ENCODE measurements at regions not wholly inside any gene's neighbourhood (a gene's known extent, or its start where the extent isn't known, plus 50 kb on each side); places are given as distances from the start of the nearest gene placed in this dataset.

GRCh38 chr2:7348761-7349160 lies 431.5 kb downstream of the RNF144A start:
- H3K4me3 ChIP-seq (ENCODE audit: low read depth in 1 of 3, low read length in 3 of 3): no peak overlapping the region
- no peak overlapping the region for H3K27ac ChIP-seq (ENCODE audit: low read depth in 1 of 2, low read length in 2 of 2)
- H3K9me3 ChIP-seq (ENCODE audit: control insufficient read depth in 4 of 4, low read length in 3 of 4): no peaks in the 10 kb centered on the region
- 74% methylated on average over 2 of the region's 2 CpGs for WGBS
- H3K36me3 ChIP-seq (ENCODE audit: control insufficient read depth in 4 of 4, insufficient read depth in 3 of 4, low read depth in 1 of 4, low read length in 3 of 4): no peaks in the 10 kb centered on the region
- H3K9ac ChIP-seq (ENCODE audit: low read depth in 1 of 2, low read length in 2 of 2): no peak overlapping the region
- no peak for DNase-seq (ENCODE audit: low spot score)
- H3K27me3 ChIP-seq (ENCODE audit: control insufficient read depth in 4 of 4, insufficient read depth in 4 of 4, low read length in 3 of 4): no peaks in the 10 kb centered on the region
- no peaks in the 10 kb centered on the region for H3K4me1 ChIP-seq (ENCODE audit: control insufficient read depth in 4 of 4, insufficient read depth in 4 of 4, low read length in 3 of 4)
- no peak for TF ChIP-seq YY1 (IDR thresholded peaks at IDR 0.05)
- TF ChIP-seq FOXA1 (IDR thresholded peaks at IDR 0.05): no peak

- Histone ChIP-seq H3K9ac (ENCODE audit: low read depth in 1 of 2, low read length in 2 of 2) (no peak overlapping the region), H3K4me3 (ENCODE audit: low read depth in 1 of 3, low read length in 3 of 3) (no peak overlapping the region), H3K4me1 (ENCODE audit: control insufficient read depth in 4 of 4, insufficient read depth in 4 of 4, low read length in 3 of 4) (no peaks in the 10 kb centered on the region), H3K27ac (ENCODE audit: low read depth in 1 of 2, low read length in 2 of 2) (no peak overlapping the region), H3K36me3 (ENCODE audit: control insufficient read depth in 4 of 4, insufficient read depth in 3 of 4, low read depth in 1 of 4, low read length in 3 of 4) (no peaks in the 10 kb centered on the region), H3K9me3 (ENCODE audit: control insufficient read depth in 4 of 4, low read length in 3 of 4) (no peaks in the 10 kb centered on the region), H3K27me3 (ENCODE audit: control insufficient read depth in 4 of 4, insufficient read depth in 4 of 4, low read length in 3 of 4) (no peaks in the 10 kb centered on the region)
- no peak for DNase-seq (ENCODE audit: low spot score)
- 90% methylated on average over 5 of the region's 5 CpGs for WGBS
- no peak for TF ChIP-seq HNF4G (IDR thresholded peaks at IDR 0.05)
Measured at GRCh38 chr2:7352191-7352590, 435.0 kb downstream of the RNF144A start.

- Histone ChIP-seq H3K27me3 (ENCODE audit: control insufficient read depth in 4 of 4, insufficient read depth in 4 of 4, low read length in 3 of 4) (no peaks in the 10 kb centered on the region), H3K27ac (ENCODE audit: low read depth in 1 of 2, low read length in 2 of 2) (no peak overlapping the region), H3K4me1 (ENCODE audit: control insufficient read depth in 4 of 4, insufficient read depth in 4 of 4, low read length in 3 of 4) (no peaks in the 10 kb centered on the region), H3K4me3 (ENCODE audit: low read depth in 1 of 3, low read length in 3 of 3) (no peak overlapping the region), H3K9ac (ENCODE audit: low read depth in 1 of 2, low read length in 2 of 2) (no peak overlapping the region), H3K9me3 (ENCODE audit: control insufficient read depth in 4 of 4, low read length in 3 of 4) (no peaks in the 10 kb centered on the region), H3K36me3 (ENCODE audit: control insufficient read depth in 4 of 4, insufficient read depth in 3 of 4, low read depth in 1 of 4, low read length in 3 of 4) (no peaks in the 10 kb centered on the region)
- 88% methylated on average over 4 of the region's 4 CpGs for WGBS
- DNase-seq (ENCODE audit: low spot score): no peak
- no peak for TF ChIP-seq EGR1 (IDR thresholded peaks at IDR 0.05; ENCODE audit: low read depth in 2 of 2)
- TF ChIP-seq HNF4G (IDR thresholded peaks at IDR 0.05): no peak
- no peak for TF ChIP-seq HNF4A (conservative IDR thresholded peaks at IDR 0.05)
- no peak for TF ChIP-seq RAD21 (IDR thresholded peaks at IDR 0.05)
Measured at GRCh38 chr2:7353571-7353970, 436.4 kb downstream of the RNF144A start.

- Histone ChIP-seq H3K27me3 (ENCODE audit: control insufficient read depth in 4 of 4, insufficient read depth in 4 of 4, low read length in 3 of 4) (peaks cover 0 to 4% (median 0%) of the 10 kb centered on the region in 4 donors), H3K9me3 (ENCODE audit: control insufficient read depth in 4 of 4, low read length in 3 of 4) (no peaks in the 10 kb centered on the region), H3K4me3 (ENCODE audit: low read depth in 1 of 3, low read length in 3 of 3) (no peak overlapping the region), H3K36me3 (ENCODE audit: control insufficient read depth in 4 of 4, insufficient read depth in 3 of 4, low read depth in 1 of 4, low read length in 3 of 4) (no peaks in the 10 kb centered on the region), H3K27ac (ENCODE audit: low read depth in 1 of 2, low read length in 2 of 2) (no peak overlapping the region), H3K4me1 (ENCODE audit: control insufficient read depth in 4 of 4, insufficient read depth in 4 of 4, low read length in 3 of 4) (no peaks in the 10 kb centered on the region), H3K9ac (ENCODE audit: low read depth in 1 of 2, low read length in 2 of 2) (no peak overlapping the region)
- no peak for TF ChIP-seq FOXA1 (IDR thresholded peaks at IDR 0.05)
- no peak for TF ChIP-seq GABPA (IDR thresholded peaks at IDR 0.05 in 1 of 2, conservative IDR thresholded peaks at IDR 0.05 in 1 of 2)
- no peak for TF ChIP-seq YY1 (IDR thresholded peaks at IDR 0.05)
- TF ChIP-seq HNF4G (IDR thresholded peaks at IDR 0.05): no peak
- TF ChIP-seq REST (IDR thresholded peaks at IDR 0.05): no peak
- no peak for TF ChIP-seq NR2F2 (IDR thresholded peaks at IDR 0.05)
- no peak for TF ChIP-seq ATF3 (IDR thresholded peaks at IDR 0.05)
- TF ChIP-seq ZBTB33 (IDR thresholded peaks at IDR 0.05): no peak
- TF ChIP-seq TAF1 (conservative IDR thresholded peaks at IDR 0.05): no peak
- TF ChIP-seq RAD21 (IDR thresholded peaks at IDR 0.05): no peak
- no peak for TF ChIP-seq SP1 (IDR thresholded peaks at IDR 0.05)
- no peak for TF ChIP-seq MAX (IDR thresholded peaks at IDR 0.05)
- no peak for TF ChIP-seq EGR1 (IDR thresholded peaks at IDR 0.05; ENCODE audit: low read depth in 2 of 2)
- TF ChIP-seq CTCF (IDR thresholded peaks at IDR 0.05; ENCODE audit: low read depth, low read length, missing input control): no peak
- TF ChIP-seq HNF4A (conservative IDR thresholded peaks at IDR 0.05): no peak
- no peak for TF ChIP-seq RXRA (IDR thresholded peaks at IDR 0.05)
- no peak for TF ChIP-seq FOXA2 (IDR thresholded peaks at IDR 0.05)
- WGBS: 88% methylated on average over 10 of the region's 10 CpGs
- DNase-seq (ENCODE audit: low spot score): no peak
Measured at GRCh38 chr2:7355781-7356180, 438.6 kb downstream of the RNF144A start.
